GM12878 (cell line): ENCODE measurements at regions not wholly inside any gene's neighbourhood (a gene's known extent, or its start where the extent isn't known, plus 50 kb on each side); places are given as distances from the start of the nearest gene placed in this dataset.

Source experiments
- ATAC-seq: fragments of 200-7000 bp; cut with Tn5 transposase; 3 replicates; pipeline ENCODE4 v1.9.1; 2020; ENCODE audit warnings: mild to moderate bottlenecking, moderate library complexity
- BruUV-seq: library from RNA; stranded (reverse); fragments of 400-500 nt; replicated peaks from 2 replicates; lab custom pipeline; 2021; lab: Mats Ljungman, UMichigan
- CTCF ChIA-PET: fragments of 300-600 bp; sonication (Branson Sonifier 250); formaldehyde crosslinking; extraction: SDS; loops from one replicate; lab custom pipeline; 2021; ENCODE audit warnings: inconsistent platforms; lab: Yijun Ruan, JAX
- POLR2A ChIA-PET: fragments of 350-600 bp; formaldehyde crosslinking; extraction: SDS; loops from one replicate; lab custom pipeline; 2021; ENCODE audit warnings: inconsistent platforms; lab: Charles Lee
- RAD21 ChIA-PET: fragments of 300-600 bp; sonication (Branson Sonifier 250); formaldehyde crosslinking; loops from one replicate; lab custom pipeline; 2023; ENCODE audit warnings: antibody characterized with exemption; ENCODE audit not compliant: unreplicated experiment; lab: Charles Lee
- SMC1A ChIA-PET: fragments of 300-600 bp; sonication (Branson Sonifier 250); formaldehyde crosslinking; loops from one replicate; lab custom pipeline; 2023; ENCODE audit not compliant: unreplicated experiment, uncharacterized antibody; lab: Charles Lee
- DNase-seq: peaks from one replicate; pipeline ENCODE4 v3.0.0-alpha.2; 2011; ENCODE audit warnings: low read depth, low spot score
- FAIRE-seq: peaks from 3 replicates; lab custom pipeline; 2011; peaks lifted over from hg19 to GRCh38; lab: Jason Lieb, UNC
- H2AFZ ChIP-seq: 2 replicates; pipeline ENCODE4 v1.6.0; 2011; ENCODE audit warnings: low read depth, low read length, control low read depth; ENCODE audit not compliant: control insufficient read depth
- H3K27ac ChIP-seq: 2 replicates; pipeline ENCODE4 v1.5.1; 2011; ENCODE audit warnings: control low read depth; ENCODE audit not compliant: control insufficient read depth, insufficient read depth
- H3K27me3 ChIP-seq, 2 experiments: replicated peaks in 1 of 2; 2 replicates each; pipeline versions ENCODE4 v1.6.0 to v1.6.1; 2011; ENCODE audit warnings: low read length in 1 of 2; ENCODE audit not compliant: control insufficient read depth in 2 of 2, insufficient read depth in 2 of 2
- H3K36me3 ChIP-seq, 2 experiments: 2 replicates each; pipeline ENCODE4 v1.5.1; 2011; ENCODE audit warnings: low read length in 1 of 2; ENCODE audit not compliant: control insufficient read depth in 2 of 2, insufficient read depth in 2 of 2
- H3K4me1 ChIP-seq: 2 replicates; pipeline ENCODE4 v1.6.1; 2011; ENCODE audit warnings: mild to moderate bottlenecking, low read length, moderate library complexity, mixed read lengths; ENCODE audit not compliant: control insufficient read depth, insufficient read depth
- H3K4me2 ChIP-seq: 2 replicates; pipeline ENCODE4 v1.6.0; 2011; ENCODE audit warnings: control low read depth; ENCODE audit not compliant: control insufficient read depth, insufficient read depth
- H3K4me3 ChIP-seq: fragments of 200-600 bp; sonication (generic); 2 replicates; pipeline ENCODE4 v1.5.1; 2016
- H3K79me2 ChIP-seq: 2 replicates; pipeline ENCODE4 v1.6.0; 2011; ENCODE audit warnings: low read length; ENCODE audit not compliant: control insufficient read depth, insufficient read depth
- H3K9ac ChIP-seq: 2 replicates; pipeline ENCODE4 v1.8.0; 2011; ENCODE audit warnings: low read length, control low read depth, mixed read lengths; ENCODE audit not compliant: control insufficient read depth, insufficient read depth
- H3K9me3 ChIP-seq: replicated peaks from 3 replicates; pipeline ENCODE4 v1.5.1; 2011; ENCODE audit warnings: mild to moderate bottlenecking, low read length; ENCODE audit not compliant: control insufficient read depth, insufficient read depth
- H4K20me1 ChIP-seq: 2 replicates; pipeline ENCODE4 v1.6.0; 2011; ENCODE audit not compliant: control insufficient read depth, insufficient read depth
- ASH2L ChIP-seq: fragments of 300-600, 200-600 bp; sonication (generic); IDR thresholded peaks from 2 replicates; pipeline ENCODE4 v1.6.1; 2017; ENCODE audit warnings: low read depth, mild to moderate bottlenecking, borderline replicate concordance
- FOS ChIP-seq: IDR thresholded peaks from 3 replicates; pipeline ENCODE4 v1.6.1; 2011; ENCODE audit warnings: borderline replicate concordance; ENCODE audit not compliant: insufficient read length; ENCODE audit errors: extremely low read depth
- MEF2A ChIP-seq: IDR thresholded peaks from 2 replicates; pipeline ENCODE4 v1.6.1; 2011; ENCODE audit warnings: low read depth, mild to moderate bottlenecking, low read length, moderate library complexity; ENCODE audit not compliant: insufficient read depth
- PKNOX1 ChIP-seq: fragments of 450-650 bp; IDR thresholded peaks from 2 replicates; pipeline ENCODE4 v1.6.1; 2016; ENCODE audit warnings: mild to moderate bottlenecking
- POLR2A ChIP-seq: IDR thresholded peaks from 2 replicates; pipeline ENCODE4 v1.6.1; 2011; ENCODE audit warnings: low read depth, mild to moderate bottlenecking, low read length
- POLR2AphosphoS2 ChIP-seq: IDR thresholded peaks from 2 replicates; pipeline ENCODE4 v1.6.1; 2011; ENCODE audit warnings: low read depth, mild to moderate bottlenecking, low read length, improper control_type of control experiment, moderate library complexity
- REST ChIP-seq: IDR thresholded peaks from 2 replicates; pipeline ENCODE4 v1.6.1; 2012; ENCODE audit warnings: mild to moderate bottlenecking, low read depth, low read length
- TCF12 ChIP-seq: IDR thresholded peaks from 2 replicates; pipeline ENCODE4 v1.6.1; 2011; ENCODE audit warnings: low read depth, mild to moderate bottlenecking, low read length
- WRNIP1 ChIP-seq: IDR thresholded peaks from 2 replicates; pipeline ENCODE4 v1.6.1; 2011; ENCODE audit warnings: low read depth, low read length, improper control_type of control experiment, borderline replicate concordance
- WGBS: methylation state at CpG from one replicate; pipeline ENCODE4 v1.1.6; 2016; ENCODE audit warnings: low lambda C conversion rate; ENCODE audit not compliant: insufficient replicate concordance, insufficient coverage; ENCODE audit errors: missing lambda C conversion rate; 5-methylcytosine and 5-hydroxymethylcytosine counted together
- in situ Hi-C: fragments of 300-500 bp; cut with MboI; formaldehyde crosslinking; loops from 9 replicates; pipeline ENCODE4 v1.14.3; 2018; ENCODE audit warnings: mixed read lengths
- intact Hi-C: fragments of 100-400 bp; cut with micrococcal nuclease; formaldehyde crosslinking; loops from one replicate; pipeline ENCODE4 v1.14.2; 2022; ENCODE audit not compliant: unreplicated experiment
- TF ChIP-seq, protein P1 (sequence below): fragments of 450-650 bp; IDR thresholded peaks from 2 replicates; pipeline ENCODE4 v1.6.1; 2017; ENCODE audit warnings: mild to moderate bottlenecking, low read depth, inconsistent platforms; ENCODE audit not compliant: poor library complexity, severe bottlenecking
- TF ChIP-seq, protein P2 (sequence below): fragments of 450-650 bp; IDR thresholded peaks from 2 replicates; pipeline ENCODE4 v1.6.1; 2017; ENCODE audit warnings: mild to moderate bottlenecking, moderate library complexity

GRCh38 chr13:54836273-54836672 lies 1807.7 kb downstream of the OLFM4 start:
- no TSS peak for BruUV-seq
- Histone ChIP-seq H3K4me1 (no peaks in the 10 kb centered on the region), H3K9ac (no peak overlapping the region), H3K4me3 (no peak overlapping the region), H4K20me1 (no peaks in the 10 kb centered on the region), H3K27ac (no peak overlapping the region), H3K27me3 (no peaks in the 10 kb centered on the region), H3K79me2 (no peaks in the 10 kb centered on the region), H3K4me2 (no peak overlapping the region), H3K36me3 (no peaks in the 10 kb centered on the region), H2AFZ (no peak overlapping the region), H3K9me3 (no peaks in the 10 kb centered on the region)
- in situ Hi-C loops (no loop called here), intact Hi-C loops (no loop called here)
- RAD21 ChIA-PET = no interaction called here
- CTCF ChIA-PET = no interaction called here
- FAIRE-seq (no peak), ATAC-seq (no peak), DNase-seq (no peak)
- POLR2A ChIA-PET = no interaction called here
- SMC1A ChIA-PET = no interaction called here
- WGBS = 0% methylated on average over 4 of the region's 4 CpGs
- TF ChIP-seq FOS = no peak
- no peak for TF ChIP-seq TCF12
- TF ChIP-seq MEF2A = no peak
- TF ChIP-seq POLR2AphosphoS2 = no peak
- TF ChIP-seq ASH2L = no peak
- TF ChIP-seq, protein P1, sequence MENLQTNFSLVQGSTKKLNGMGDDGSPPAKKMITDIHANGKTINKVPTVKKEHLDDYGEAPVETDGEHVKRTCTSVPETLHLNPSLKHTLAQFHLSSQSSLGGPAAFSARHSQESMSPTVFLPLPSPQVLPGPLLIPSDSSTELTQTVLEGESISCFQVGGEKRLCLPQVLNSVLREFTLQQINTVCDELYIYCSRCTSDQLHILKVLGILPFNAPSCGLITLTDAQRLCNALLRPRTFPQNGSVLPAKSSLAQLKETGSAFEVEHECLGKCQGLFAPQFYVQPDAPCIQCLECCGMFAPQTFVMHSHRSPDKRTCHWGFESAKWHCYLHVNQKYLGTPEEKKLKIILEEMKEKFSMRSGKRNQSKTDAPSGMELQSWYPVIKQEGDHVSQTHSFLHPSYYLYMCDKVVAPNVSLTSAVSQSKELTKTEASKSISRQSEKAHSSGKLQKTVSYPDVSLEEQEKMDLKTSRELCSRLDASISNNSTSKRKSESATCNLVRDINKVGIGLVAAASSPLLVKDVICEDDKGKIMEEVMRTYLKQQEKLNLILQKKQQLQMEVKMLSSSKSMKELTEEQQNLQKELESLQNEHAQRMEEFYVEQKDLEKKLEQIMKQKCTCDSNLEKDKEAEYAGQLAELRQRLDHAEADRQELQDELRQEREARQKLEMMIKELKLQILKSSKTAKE = no peak
- no peak for TF ChIP-seq REST
- no peak for TF ChIP-seq WRNIP1
- no peak for TF ChIP-seq PKNOX1
- TF ChIP-seq, protein P2, sequence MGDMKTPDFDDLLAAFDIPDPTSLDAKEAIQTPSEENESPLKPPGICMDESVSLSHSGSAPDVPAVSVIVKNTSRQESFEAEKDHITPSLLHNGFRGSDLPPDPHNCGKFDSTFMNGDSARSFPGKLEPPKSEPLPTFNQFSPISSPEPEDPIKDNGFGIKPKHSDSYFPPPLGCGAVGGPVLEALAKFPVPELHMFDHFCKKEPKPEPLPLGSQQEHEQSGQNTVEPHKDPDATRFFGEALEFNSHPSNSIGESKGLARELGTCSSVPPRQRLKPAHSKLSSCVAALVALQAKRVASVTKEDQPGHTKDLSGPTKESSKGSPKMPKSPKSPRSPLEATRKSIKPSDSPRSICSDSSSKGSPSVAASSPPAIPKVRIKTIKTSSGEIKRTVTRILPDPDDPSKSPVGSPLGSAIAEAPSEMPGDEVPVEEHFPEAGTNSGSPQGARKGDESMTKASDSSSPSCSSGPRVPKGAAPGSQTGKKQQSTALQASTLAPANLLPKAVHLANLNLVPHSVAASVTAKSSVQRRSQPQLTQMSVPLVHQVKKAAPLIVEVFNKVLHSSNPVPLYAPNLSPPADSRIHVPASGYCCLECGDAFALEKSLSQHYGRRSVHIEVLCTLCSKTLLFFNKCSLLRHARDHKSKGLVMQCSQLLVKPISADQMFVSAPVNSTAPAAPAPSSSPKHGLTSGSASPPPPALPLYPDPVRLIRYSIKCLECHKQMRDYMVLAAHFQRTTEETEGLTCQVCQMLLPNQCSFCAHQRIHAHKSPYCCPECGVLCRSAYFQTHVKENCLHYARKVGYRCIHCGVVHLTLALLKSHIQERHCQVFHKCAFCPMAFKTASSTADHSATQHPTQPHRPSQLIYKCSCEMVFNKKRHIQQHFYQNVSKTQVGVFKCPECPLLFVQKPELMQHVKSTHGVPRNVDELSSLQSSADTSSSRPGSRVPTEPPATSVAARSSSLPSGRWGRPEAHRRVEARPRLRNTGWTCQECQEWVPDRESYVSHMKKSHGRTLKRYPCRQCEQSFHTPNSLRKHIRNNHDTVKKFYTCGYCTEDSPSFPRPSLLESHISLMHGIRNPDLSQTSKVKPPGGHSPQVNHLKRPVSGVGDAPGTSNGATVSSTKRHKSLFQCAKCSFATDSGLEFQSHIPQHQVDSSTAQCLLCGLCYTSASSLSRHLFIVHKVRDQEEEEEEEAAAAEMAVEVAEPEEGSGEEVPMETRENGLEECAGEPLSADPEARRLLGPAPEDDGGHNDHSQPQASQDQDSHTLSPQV = no peak
- TF ChIP-seq POLR2A = no peak
